GM18867 (cell line): ENCODE measurements at regions not wholly inside any gene's neighbourhood (a gene's known extent, or its start where the extent isn't known, plus 50 kb on each side); places are given as distances from the start of the nearest gene placed in this dataset.
"Not testable (repeated sequence)": the region's sequence is repeated elsewhere in the genome, so short reads cannot be mapped to it uniquely, and the experiment has no call there.

Source experiments
- ATAC-seq: cut with Tn5 transposase; IDR thresholded peaks from one replicate; pipeline ENCODE4 v1.9.1; 2021; ENCODE audit warnings: mild to moderate bottlenecking, moderate library complexity; ENCODE audit not compliant: unreplicated experiment

- ATAC-seq = no peak
These were observed 162.5 kb upstream of the ATP6AP2 start for GRCh38 chrX:40418146-40418812.

DNA sequence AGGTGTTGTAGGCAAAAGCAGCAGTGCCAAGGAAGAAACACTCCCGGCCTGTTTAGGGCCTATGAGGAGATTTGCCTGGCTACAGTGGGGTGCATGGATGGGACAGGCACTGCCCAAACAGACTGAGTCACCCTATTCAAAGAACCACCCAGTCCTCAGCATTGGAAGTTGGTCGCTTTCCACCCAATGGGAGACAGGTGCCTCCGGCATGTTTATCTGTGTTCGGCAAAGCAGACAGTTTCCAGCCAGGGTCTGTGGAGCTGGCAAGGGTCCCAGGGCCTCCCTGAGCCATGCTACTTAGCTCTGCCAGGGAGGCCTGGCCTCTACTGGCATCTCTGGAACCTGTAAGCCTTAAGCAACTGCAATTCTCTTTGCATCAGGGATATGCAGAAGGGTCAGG lies 165.1 kb upstream of the ATP6AP2 start:
- ATAC-seq = no peak

DNA sequence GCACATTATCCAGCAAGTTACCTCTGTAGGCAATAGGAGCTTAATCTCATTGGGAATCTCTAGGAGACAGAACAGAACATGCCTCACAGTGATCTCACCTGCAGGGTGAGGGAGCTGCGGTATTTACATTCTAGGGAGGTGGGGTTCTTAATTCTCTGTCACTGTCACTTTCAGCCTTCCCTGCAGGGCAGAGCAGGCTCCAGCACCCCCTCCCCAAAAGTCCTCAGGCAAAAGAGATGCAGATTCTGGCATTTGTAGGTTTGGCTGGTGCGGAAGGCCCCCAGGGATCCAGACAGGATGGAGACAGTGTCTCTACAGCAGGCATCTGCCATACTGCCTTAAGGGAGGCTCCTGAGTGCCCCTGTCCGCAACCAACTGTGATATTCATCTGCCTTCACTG lies 166.4 kb upstream of the ATP6AP2 start:
- ATAC-seq = no peak

DNA sequence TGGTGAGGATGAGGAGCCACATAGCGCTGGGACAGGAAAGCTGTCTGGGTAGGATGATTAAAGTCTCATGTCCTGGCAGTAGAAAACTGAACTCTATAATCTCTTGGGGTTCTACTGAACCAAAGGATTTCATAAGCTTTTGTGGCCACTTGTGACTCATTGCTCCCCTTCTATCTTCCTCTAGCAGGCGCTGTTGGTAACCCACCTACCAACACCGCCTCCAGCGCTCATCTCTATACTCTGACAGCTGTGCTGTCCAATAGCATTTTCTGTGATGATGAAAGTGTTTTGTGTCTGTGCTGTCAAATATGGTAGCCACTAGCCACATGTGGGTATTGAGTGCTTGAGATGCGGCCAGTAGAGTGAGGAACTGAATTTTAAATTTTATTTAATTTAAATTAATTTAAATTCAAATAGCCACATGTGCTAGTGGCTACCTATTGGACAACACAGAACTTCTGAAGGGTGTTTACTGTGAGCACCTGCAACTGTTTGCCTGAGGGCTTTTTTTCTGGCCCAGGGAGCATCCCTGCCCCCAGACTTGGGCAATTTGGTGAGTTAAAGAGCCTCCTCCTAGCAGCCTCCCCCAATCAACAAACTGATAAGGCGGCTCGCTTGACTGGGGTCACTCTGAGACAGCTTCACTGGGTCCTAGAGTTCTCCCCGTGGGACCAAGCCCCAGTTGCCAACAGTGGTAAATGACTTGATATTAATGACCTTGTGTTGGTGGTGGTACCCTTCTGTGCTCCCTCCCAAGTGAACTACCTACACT lies 169.2 kb upstream of the ATP6AP2 start:
- peak; percentile 49 for ATAC-seq

- no peak for ATAC-seq
These were observed 169.9 kb upstream of the ATP6AP2 start for GRCh38 chrX:40410859-40411258.

DNA sequence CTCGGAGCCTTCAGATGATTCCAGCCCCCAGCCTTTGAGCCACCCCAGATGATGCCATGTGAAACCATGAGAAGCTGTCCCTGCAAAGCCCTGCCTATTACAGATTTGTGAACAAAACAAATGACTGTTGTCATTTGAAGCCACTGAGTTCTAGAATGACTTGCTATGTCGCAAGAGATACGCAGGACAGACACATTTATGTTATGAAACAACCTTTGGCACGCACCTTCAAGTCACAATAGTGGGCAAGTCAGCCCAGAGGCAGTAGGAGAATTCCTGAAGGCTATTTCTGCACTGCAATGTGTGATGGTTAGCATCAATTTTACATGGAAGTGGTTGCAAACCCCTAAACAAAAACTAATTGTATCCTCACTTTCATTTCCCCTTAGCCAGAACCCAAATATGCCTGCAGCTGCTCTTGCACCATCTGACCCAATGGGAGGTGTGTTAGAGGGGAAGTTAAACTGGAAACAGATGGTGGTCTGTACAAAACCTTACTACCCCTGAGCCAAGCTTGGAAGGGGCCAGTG lies 174.4 kb upstream of the ATP6AP2 start:
- ATAC-seq = peak; percentile 42

DNA sequence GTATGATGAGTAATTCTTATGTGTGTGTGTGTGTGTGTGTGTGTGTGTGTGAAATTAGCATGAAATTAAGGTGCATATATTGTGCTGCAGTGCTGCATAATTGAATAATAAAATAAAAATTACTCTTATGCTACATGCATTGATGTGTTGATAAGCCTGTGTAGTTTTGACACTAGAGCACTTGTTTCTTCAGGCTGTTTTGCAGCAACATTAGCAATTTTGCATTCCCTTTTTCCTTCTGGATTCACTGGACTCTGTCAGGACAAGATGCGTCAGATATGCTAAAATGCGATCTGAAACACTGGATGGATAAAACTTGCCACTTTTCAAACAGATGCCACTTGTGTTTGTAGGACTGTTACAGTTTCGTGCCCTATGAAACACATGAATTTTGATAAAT lies 175.4 kb upstream of the ATP6AP2 start:
- ATAC-seq = no peak

DNA sequence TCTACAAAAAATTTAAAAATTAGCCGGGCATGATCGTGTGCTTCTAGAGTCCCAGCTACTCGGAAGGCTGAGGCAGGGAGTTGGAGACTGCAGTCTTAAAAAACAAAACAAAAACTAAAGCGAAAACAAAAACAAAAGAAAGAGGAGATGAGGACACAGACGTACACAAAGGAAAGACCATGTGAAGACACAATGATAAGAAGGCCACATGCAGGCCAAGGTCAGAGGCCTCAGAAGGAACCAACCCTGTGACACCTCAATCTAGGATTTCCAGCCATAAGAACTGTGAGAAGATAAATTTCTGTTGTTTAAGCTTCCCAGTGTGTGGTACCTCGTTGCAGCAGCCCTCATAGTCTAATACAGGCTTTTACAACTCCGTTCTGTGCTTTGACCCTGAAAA lies 177.0 kb upstream of the ATP6AP2 start:
- no peak for ATAC-seq

DNA sequence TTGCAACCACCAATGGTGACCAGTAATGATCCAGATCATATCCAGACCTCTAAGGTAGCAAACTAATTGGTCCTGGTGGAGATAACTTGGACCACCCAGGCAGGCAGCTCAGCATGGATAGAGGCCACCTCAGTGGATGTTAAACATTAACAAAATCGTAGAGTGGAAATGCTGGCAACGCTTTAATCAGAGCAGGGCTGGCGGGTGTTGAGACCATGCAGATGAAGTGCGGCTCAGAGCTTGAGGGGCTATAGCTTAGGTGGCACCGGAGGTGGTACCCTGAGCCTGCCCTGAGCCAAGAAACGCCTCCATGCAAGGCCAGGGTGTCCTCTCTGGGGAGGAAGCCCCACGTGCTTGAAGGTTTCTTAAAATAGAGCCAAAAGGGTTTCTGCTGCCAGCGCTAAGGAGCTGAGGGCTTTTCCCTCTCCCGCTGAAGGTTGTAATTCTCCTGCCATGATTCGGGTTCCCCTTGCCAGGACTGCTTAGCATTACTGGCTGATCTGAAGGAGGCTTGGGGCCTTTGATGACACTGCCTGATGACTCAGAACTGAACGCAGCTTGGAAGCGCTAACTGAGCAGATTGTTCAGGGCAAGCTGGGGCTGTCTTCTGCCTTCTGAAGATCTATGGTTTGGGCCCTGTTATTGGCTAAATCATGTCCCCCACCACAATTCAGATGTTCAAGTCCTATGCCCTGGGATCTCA lies 177.8 kb upstream of the ATP6AP2 start:
- no peak for ATAC-seq

- no peak for ATAC-seq
These were observed 185.7 kb upstream of the ATP6AP2 start for GRCh38 chrX:40395102-40395501.

- ATAC-seq = no peak
These were observed 186.5 kb upstream of the ATP6AP2 start for GRCh38 chrX:40394302-40394701.

DNA sequence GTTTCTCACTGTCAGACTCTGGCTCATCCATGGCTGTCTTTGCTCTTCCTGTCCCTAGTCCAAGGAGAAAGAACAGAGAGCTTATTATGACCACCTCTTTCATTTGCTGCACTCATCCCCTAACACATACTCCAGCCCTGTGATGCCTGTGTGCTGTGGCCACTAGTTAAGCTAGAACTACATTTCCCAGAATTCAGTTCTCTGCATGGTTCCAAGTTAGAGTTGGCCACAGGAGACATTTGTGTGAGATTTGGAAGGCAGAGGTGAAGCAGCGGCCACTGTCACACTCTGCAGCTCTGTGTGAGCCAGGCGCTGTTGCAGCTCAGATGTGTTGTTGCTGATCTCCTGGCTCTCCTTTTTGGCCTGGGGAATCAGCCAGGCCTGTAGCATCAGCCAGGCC lies 188.2 kb upstream of the ATP6AP2 start:
- no peak for ATAC-seq

- ATAC-seq = no peak
These were observed 189.1 kb upstream of the ATP6AP2 start for GRCh38 chrX:40391662-40392061.

GRCh38 chrX:40389555-40389954 lies 191.2 kb upstream of the ATP6AP2 start:
- no peak for ATAC-seq

GRCh38 chrX:40388441-40388840 lies 192.3 kb upstream of the ATP6AP2 start:
- no peak for ATAC-seq

DNA sequence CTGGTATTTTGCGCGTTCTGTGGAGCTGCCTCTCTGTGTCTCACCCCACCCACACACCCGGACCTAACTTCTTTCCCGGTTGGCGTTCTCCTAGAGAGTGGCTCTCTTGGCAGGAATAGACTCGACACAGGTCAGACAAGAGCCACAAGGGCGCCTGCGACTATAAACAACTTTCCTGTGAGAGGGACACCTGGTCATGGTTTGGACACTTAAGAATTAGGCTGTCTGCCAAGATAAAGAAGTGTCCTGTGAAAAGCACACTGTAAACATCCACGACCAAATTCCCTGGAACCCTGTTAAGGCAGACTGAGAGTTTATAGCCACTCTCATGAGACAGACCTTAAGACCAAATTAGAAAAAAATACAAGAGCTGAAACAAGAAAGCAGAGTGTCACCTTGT lies 192.9 kb upstream of the ATP6AP2 start:
- ATAC-seq = not testable (repeated sequence)

DNA sequence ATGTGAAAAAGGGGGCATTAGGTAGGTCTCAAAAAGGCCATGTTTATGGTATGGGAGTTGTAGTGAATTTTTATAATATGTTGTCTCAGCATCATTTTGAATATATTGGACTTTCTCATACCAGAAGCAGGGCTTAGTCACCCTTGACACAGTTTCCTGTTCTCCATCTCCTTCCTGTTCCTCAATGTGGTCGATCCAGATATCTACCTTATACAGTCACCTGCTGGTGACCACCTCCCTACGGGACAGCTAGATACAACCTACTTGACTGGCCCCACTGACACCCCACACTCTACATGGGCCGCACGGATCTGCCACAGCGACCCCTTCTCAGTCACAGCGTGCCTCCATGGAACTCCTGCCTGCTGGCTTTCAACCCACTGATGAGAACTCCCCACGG lies 193.5 kb upstream of the ATP6AP2 start:
- ATAC-seq = not testable (repeated sequence)

DNA sequence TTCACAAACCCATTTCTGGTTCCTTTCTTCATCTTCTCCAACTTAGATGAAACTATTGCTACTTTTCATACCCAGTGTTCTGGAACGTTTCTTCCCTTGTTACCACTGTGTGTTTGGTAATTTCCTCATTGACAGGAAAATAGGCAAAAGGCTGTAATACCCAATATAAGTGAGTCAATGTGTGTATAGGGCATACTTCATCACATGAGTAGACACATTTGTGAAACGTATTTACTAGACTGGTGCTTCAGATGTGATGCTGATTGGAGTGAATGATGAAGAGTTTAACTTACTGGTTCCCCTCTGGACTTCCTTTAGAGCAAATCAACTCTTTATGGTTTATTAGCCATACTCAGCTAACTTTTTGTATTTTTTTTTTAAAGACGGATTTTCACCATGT lies 195.1 kb upstream of the ATP6AP2 start:
- ATAC-seq = no peak

DNA sequence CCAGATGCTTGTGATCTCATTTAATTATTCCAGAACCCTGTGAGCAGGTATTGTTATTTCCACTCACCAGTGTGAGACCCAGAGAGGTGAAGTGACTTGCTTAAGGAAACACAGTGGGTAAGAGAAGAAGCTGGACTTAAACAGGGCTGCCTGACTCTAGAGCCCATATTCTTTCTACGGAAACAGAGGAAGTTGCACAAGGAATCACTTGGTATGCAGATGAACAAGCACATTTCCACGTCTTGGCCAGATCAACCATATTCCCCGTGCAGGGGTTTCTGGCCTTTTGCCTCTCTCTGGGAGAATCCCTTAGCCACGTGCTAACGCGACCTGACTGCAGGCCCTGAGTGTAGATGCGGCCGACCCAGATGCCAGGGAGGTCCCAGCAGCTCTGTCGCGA lies 195.5 kb upstream of the ATP6AP2 start:
- ATAC-seq = no peak

GRCh38 chrX:40383969-40384368 lies 196.8 kb upstream of the ATP6AP2 start:
- no peak for ATAC-seq

- no peak for ATAC-seq
These were observed 197.4 kb upstream of the ATP6AP2 start for GRCh38 chrX:40383360-40383759.
